Right hindlimb (tissue), 1 donor: ENCODE measurements at regions not wholly inside any gene's neighbourhood (a gene's known extent, or its start where the extent isn't known, plus 50 kb on each side); places are given as distances from the start of the nearest gene placed in this dataset.
A peak's percentile ranks its signal among the peaks of the same experiment; 100 is the strongest.

ENCODE experiments used
- DNase-seq: peaks from one replicate; pipeline ENCODE4 v3.0.0-alpha.2; 2018

GRCh38 chr3:66592927-66593625 lies 92.3 kb upstream of the LRIG1 start:
- DNase-seq: peak; percentile 36

GRCh38 chr3:66593978-66594377 lies 93.2 kb upstream of the LRIG1 start:
- no peak for DNase-seq

- no peak for DNase-seq
These were observed 96.6 kb upstream of the LRIG1 start for GRCh38 chr3:66597308-66597863.

- DNase-seq: peak; percentile 81
These were observed 97.3 kb upstream of the LRIG1 start for GRCh38 chr3:66598168-66598567.

GRCh38 chr3:66602237-66602636 lies 101.4 kb upstream of the LRIG1 start:
- DNase-seq: no peak

GRCh38 chr3:66602691-66603090 lies 101.9 kb upstream of the LRIG1 start:
- DNase-seq: no peak

GRCh38 chr3:66603151-66603611 lies 102.4 kb upstream of the LRIG1 start:
- DNase-seq: no peak

- no peak for DNase-seq
These were observed 103.7 kb upstream of the LRIG1 start for GRCh38 chr3:66604481-66604880.

- DNase-seq: no peak
These were observed 105.3 kb upstream of the LRIG1 start for GRCh38 chr3:66606126-66606525.

- no peak for DNase-seq
These were observed 106.0 kb upstream of the LRIG1 start for GRCh38 chr3:66606868-66607267.

- peak; percentile 74 for DNase-seq
These were observed 109.1 kb upstream of the LRIG1 start for GRCh38 chr3:66609660-66610561.

GRCh38 chr3:66610562-66610909 lies 109.7 kb upstream of the LRIG1 start:
- no peak for DNase-seq

- no peak for DNase-seq
These were observed 115.0 kb upstream of the LRIG1 start for GRCh38 chr3:66615643-66616301.

- no peak for DNase-seq
These were observed 116.5 kb upstream of the LRIG1 start for GRCh38 chr3:66617351-66617750.

- no peak for DNase-seq
These were observed 117.2 kb upstream of the LRIG1 start for GRCh38 chr3:66618066-66618465.

- DNase-seq: no peak
These were observed 119.5 kb upstream of the LRIG1 start for GRCh38 chr3:66620296-66620695.

GRCh38 chr3:66622756-66623457 lies 122.1 kb upstream of the LRIG1 start:
- no peak for DNase-seq

- peak; percentile 24 for DNase-seq
These were observed 124.8 kb upstream of the LRIG1 start for GRCh38 chr3:66625505-66626216.

- peak; percentile 30 for DNase-seq
These were observed 128.5 kb upstream of the LRIG1 start for GRCh38 chr3:66629150-66629981.

GRCh38 chr3:66629982-66630368 lies 129.2 kb upstream of the LRIG1 start:
- DNase-seq: no peak
